ENCODE measurements at regions not wholly inside any gene's neighbourhood (a gene's known extent, or its start where the extent isn't known, plus 50 kb on each side); places are given as distances from the start of the nearest gene placed in this dataset.

GRCh38 chr6:71198908-71199307, 89.7 kb upstream of the OGFRL1 start:
- no peak for TF ChIP-seq CTCF (IDR thresholded peaks at IDR 0.05; ENCODE audit: low read depth, low read length)
- no peak for TF ChIP-seq EZH2phosphoT487 (IDR thresholded peaks at IDR 0.05; ENCODE audit: low read depth)
